Right atrium auricular region (tissue), 2 donors: ENCODE measurements at regions not wholly inside any gene's neighbourhood (a gene's known extent, or its start where the extent isn't known, plus 50 kb on each side); places are given as distances from the start of the nearest gene placed in this dataset.
"Not testable (repeated sequence)": the region's sequence is repeated elsewhere in the genome, so short reads cannot be mapped to it uniquely, and the experiment has no call there.

Experiments
- DNase-seq: peaks from one replicate; pipeline ENCODE4 v3.0.0-alpha.2; 2019; ENCODE audit warnings: low spot score
- H3K27ac ChIP-seq, 2 donors: fragments of 200-600 bp; sonication (generic); 1 replicate in 1 of 2; 2 replicates in 1 of 2; pipeline ENCODE4 v1.5.1; 2016 to 2019
- H3K27me3 ChIP-seq, 2 donors: fragments of 200-600 bp; sonication (generic); one replicate each; pipeline versions ENCODE4 v1.5.1 to v1.6.0; 2017 to 2019
- H3K36me3 ChIP-seq: fragments of 200-600 bp; sonication (generic); one replicate; pipeline ENCODE4 v1.5.1; 2016
- H3K4me1 ChIP-seq, 2 donors: fragments of 200-600 bp; sonication (generic); one replicate each; pipeline versions ENCODE4 v1.5.1 to v1.6.0; 2017 to 2019
- H3K4me3 ChIP-seq, 2 donors: fragments of 200-600 bp; sonication (generic); 1 replicate in 1 of 2; 2 replicates in 1 of 2; pipeline ENCODE4 v1.5.1; 2017 to 2019; ENCODE audit warnings: mild to moderate bottlenecking in 1 of 2, moderate library complexity in 1 of 2
- H3K9me3 ChIP-seq, 2 donors: fragments of 200-600 bp; sonication (generic); one replicate each; pipeline ENCODE4 v1.5.1; 2019
- TF ChIP-seq, protein P1 (sequence below), 2 donors: fragments of 200-600 bp; sonication (generic); IDR thresholded peaks; one replicate each; pipeline ENCODE4 v1.5.1; 2019; ENCODE audit warnings: antibody characterized with exemption in 2 of 2

DNA sequence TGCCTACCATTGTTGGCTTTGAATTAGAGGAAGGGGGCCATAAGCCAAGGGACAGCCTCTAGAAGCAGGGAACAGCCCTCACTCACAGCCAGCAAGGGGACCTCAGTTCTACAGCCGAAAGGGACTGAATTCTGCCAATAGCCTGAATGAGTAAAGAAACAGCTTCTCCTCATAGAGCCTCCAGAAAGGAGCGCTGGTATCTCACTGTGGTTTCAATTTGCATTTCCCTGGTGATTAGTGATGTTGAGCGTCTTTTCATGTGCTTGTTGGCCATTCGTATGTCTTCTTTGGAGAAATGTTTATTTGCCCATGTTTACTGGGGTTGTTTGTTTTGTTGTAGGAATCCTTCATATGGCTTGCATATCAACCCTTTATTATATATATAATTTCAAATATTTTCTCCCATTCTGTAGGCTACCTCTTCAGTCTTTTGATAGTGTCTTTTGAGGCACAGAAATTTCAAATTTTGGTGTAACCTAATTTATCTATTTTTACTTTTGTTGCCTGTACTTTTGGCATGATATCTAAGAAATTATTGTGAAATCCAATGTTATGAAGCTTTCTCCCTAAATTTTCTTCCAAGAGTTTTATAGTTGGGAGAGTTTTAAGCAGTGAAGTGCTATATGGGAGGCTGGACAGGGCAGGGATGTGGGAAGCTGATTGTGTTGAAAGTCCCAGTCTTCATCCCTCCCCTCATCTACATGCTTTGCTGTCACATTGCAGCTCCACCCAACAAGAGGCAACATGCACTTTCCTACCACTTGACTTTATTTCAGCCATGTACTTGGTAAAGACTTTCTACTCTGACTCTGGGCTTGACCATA is 57.1 kb upstream of the GPCPD1 start:
- no peak for DNase-seq
- H3K4me3 ChIP-seq: no peak overlapping the region
- no peaks in the 10 kb centered on the region for H3K36me3 ChIP-seq
- TF ChIP-seq, protein P1, sequence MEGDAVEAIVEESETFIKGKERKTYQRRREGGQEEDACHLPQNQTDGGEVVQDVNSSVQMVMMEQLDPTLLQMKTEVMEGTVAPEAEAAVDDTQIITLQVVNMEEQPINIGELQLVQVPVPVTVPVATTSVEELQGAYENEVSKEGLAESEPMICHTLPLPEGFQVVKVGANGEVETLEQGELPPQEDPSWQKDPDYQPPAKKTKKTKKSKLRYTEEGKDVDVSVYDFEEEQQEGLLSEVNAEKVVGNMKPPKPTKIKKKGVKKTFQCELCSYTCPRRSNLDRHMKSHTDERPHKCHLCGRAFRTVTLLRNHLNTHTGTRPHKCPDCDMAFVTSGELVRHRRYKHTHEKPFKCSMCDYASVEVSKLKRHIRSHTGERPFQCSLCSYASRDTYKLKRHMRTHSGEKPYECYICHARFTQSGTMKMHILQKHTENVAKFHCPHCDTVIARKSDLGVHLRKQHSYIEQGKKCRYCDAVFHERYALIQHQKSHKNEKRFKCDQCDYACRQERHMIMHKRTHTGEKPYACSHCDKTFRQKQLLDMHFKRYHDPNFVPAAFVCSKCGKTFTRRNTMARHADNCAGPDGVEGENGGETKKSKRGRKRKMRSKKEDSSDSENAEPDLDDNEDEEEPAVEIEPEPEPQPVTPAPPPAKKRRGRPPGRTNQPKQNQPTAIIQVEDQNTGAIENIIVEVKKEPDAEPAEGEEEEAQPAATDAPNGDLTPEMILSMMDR (IDR thresholded peaks at IDR 0.05): no peak
- H3K27me3 ChIP-seq: no peaks in the 10 kb centered on the region
- H3K9me3 ChIP-seq: no peaks in the 10 kb centered on the region
- H3K27ac ChIP-seq: no peak overlapping the region
- no peaks in the 10 kb centered on the region for H3K4me1 ChIP-seq

GRCh38 chr20:5665417-5665816 is 54.6 kb upstream of the GPCPD1 start:
- no peaks in the 10 kb centered on the region for H3K27me3 ChIP-seq
- no peak for DNase-seq
- no peaks in the 10 kb centered on the region for H3K36me3 ChIP-seq
- H3K9me3 ChIP-seq: no peaks in the 10 kb centered on the region
- TF ChIP-seq, protein P1 (IDR thresholded peaks at IDR 0.05): no peak
- no peak overlapping the region for H3K27ac ChIP-seq
- no peaks in the 10 kb centered on the region for H3K4me1 ChIP-seq
- no peak overlapping the region for H3K4me3 ChIP-seq

GRCh38 chr20:5663396-5663795 is 52.6 kb upstream of the GPCPD1 start:
- TF ChIP-seq, protein P1 (IDR thresholded peaks at IDR 0.05): no peak
- H3K27ac ChIP-seq: no peak overlapping the region
- no peak for DNase-seq
- no peaks in the 10 kb centered on the region for H3K27me3 ChIP-seq
- H3K4me3 ChIP-seq: no peak overlapping the region
- no peaks in the 10 kb centered on the region for H3K9me3 ChIP-seq
- no peaks in the 10 kb centered on the region for H3K36me3 ChIP-seq
- H3K4me1 ChIP-seq: peaks cover 0 to 16% of the 10 kb centered on the region in 2 donors

DNA sequence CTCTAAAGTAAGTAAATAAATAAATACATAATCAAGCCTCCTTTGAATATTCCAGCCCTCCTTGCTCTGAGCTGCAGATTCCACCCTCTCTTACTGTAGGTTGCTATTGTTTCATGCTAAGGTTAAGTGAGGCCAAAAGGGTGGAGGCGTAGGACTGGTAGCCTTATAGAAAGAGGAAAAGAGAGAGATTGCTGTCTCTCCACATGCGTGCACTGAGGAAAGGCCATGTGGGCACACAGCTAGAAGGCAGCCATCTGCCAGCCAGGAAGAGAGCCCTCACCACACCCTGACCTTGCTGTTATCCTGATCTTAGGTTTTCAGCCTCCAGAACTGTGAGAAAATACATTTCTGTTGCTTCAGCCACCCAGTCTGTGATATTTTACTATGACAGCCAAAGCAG is 52.0 kb upstream of the GPCPD1 start:
- TF ChIP-seq, protein P1 (IDR thresholded peaks at IDR 0.05): no peak
- DNase-seq: no peak
- H3K27ac ChIP-seq: no peak overlapping the region
- H3K4me3 ChIP-seq: no peak overlapping the region
- no peaks in the 10 kb centered on the region for H3K9me3 ChIP-seq
- no peaks in the 10 kb centered on the region for H3K27me3 ChIP-seq
- H3K36me3 ChIP-seq: no peaks in the 10 kb centered on the region
- peaks cover 0 to 22% of the 10 kb centered on the region in 2 donors for H3K4me1 ChIP-seq

DNA sequence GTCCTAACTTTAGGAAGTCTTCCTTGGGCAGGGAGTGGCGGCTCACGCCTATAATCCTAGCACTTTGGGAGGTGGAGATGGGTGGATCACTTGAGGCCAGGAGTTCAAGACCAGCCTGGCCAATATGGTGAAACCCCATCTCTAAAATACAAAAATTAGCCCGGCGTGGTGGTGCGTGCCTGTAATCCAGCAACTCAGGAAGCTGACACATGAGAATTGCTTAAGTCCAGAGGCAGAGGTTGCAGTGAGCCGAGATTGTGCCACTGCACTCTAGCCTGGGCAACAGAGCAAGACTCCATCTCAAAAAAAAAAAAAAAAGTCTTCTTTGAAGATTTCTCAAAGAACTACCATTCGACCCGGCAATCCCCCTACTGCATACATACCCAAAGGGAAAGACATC is 50.0 kb upstream of the GPCPD1 start:
- DNase-seq, H3K9me3 ChIP-seq, H3K36me3 ChIP-seq, H3K27me3 ChIP-seq, H3K4me3 ChIP-seq, H3K27ac ChIP-seq: not testable (repeated sequence)
- H3K4me1 ChIP-seq: peaks cover 0 to 35% of the 10 kb centered on the region in 2 donors
